Tibial artery (tissue), 4 donors: ENCODE measurements at regions not wholly inside any gene's neighbourhood (a gene's known extent, or its start where the extent isn't known, plus 50 kb on each side); places are given as distances from the start of the nearest gene placed in this dataset.

ENCODE experiments used
- DNase-seq, 2 donors: peaks; one replicate each; pipeline ENCODE4 v3.0.0-alpha.2; 2019
- H3K27ac ChIP-seq, 2 donors: fragments of 200-600 bp; sonication (generic) in 1 of 2; 1 replicate in 1 of 2; 2 replicates in 1 of 2; pipeline ENCODE4 v1.5.1; 2018 to 2019; ENCODE audit warnings: mild to moderate bottlenecking in 1 of 2
- H3K27me3 ChIP-seq, 2 donors: fragments of 200-600 bp; sonication (generic) in 1 of 2; one replicate each; pipeline versions ENCODE4 v1.5.1 to v1.6.0; 2016 to 2019
- H3K36me3 ChIP-seq, 3 donors: fragments of 200-600 bp; sonication (generic) in 2 of 3; one replicate each; pipeline ENCODE4 v1.5.1; 2016 to 2019; ENCODE audit warnings: mild to moderate bottlenecking in 2 of 3
- H3K4me1 ChIP-seq, 4 donors: fragments of 200-600 bp; sonication (generic) in 2 of 4; 1 replicate in 3 of 4; 2 replicates in 1 of 4; pipeline ENCODE4 v1.5.1; 2016 to 2019
- H3K4me3 ChIP-seq, 2 donors: fragments of 200-600 bp; sonication (generic) in 1 of 2; 1 replicate in 1 of 2; 2 replicates in 1 of 2; pipeline ENCODE4 v1.5.1; 2018 to 2019; ENCODE audit warnings: mild to moderate bottlenecking in 2 of 2
- H3K9me3 ChIP-seq, 3 donors: fragments of 200-600 bp; sonication (generic) in 1 of 3; one replicate each; pipeline ENCODE4 v1.5.1; 2016 to 2019
- CTCF ChIP-seq, 2 experiments: fragments of 200-600 bp in 1 of 2; fragments of 450-650 bp in 1 of 2; IDR thresholded peaks; one replicate each; pipeline ENCODE4 v1.5.1; 2017 to 2019; ENCODE audit warnings: antibody characterized with exemption in 2 of 2, mild to moderate bottlenecking in 1 of 2, moderate library complexity in 1 of 2
- intact Hi-C: fragments of 100-400 bp; cut with DNase I; formaldehyde crosslinking; loops from one replicate; pipeline ENCODE4 v1.15.0; 2023; ENCODE audit warnings: low total_unique reads

DNA sequence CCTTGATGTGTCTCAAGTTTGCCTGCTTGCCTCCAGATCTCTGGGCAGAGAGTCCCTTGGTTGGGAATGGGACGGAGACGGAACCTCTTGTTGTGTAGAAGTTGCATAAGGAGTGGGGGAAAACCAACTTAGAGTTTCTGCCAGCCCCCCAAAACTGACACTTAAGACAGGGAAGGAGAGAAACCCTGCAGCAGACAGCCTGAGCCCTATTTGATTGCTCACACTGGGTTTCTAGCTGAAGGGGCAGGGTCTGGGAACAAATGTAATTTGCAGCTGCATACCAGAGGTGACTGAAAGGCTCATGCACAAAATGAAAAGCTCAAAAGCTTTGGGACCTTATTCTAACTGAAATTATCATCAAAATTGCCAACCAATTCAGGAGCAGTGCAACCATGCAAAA lies 254.5 kb downstream of the RASEF start:
- TF ChIP-seq CTCF (IDR thresholded peaks at IDR 0.05): no peak
- H3K4me1 ChIP-seq: no peaks in the 10 kb centered on the region
- no peak overlapping the region for H3K4me3 ChIP-seq
- no peaks in the 10 kb centered on the region for H3K36me3 ChIP-seq
- DNase-seq: no peak
- no peaks in the 10 kb centered on the region for H3K9me3 ChIP-seq
- no peak overlapping the region for H3K27ac ChIP-seq
- intact Hi-C loops: no loop called here
- no peaks in the 10 kb centered on the region for H3K27me3 ChIP-seq

GRCh38 chr9:82810915-82811314 lies 252.0 kb downstream of the RASEF start:
- Histone ChIP-seq H3K36me3 (no peaks in the 10 kb centered on the region), H3K27me3 (no peaks in the 10 kb centered on the region), H3K4me1 (no peaks in the 10 kb centered on the region), H3K9me3 (no peaks in the 10 kb centered on the region), H3K4me3 (no peak overlapping the region), H3K27ac (no peak overlapping the region)
- intact Hi-C loops: no loop called here
- DNase-seq: no peak
- no peak for TF ChIP-seq CTCF (IDR thresholded peaks at IDR 0.05)

GRCh38 chr9:82819260-82819659 lies 243.7 kb downstream of the RASEF start:
- H3K36me3 ChIP-seq: no peaks in the 10 kb centered on the region

DNA sequence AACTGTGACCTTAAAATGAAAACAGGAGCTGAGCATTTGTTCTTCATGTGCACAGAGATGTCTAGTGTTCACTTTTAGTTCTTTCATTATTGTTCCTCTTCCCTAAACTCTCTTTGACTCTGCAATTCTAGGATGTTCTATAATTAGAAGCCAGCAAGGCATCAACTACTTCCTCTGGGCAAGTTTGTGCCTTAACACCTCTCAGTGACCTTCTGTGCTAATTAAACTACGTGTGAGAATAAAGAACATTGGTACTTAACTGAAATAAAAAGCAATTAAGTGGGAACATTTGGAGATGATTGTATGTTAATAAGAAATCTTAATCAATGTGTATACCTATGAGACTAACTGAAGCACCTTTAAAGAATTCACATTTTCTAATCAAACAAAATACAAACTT lies 242.8 kb downstream of the RASEF start:
- no peak for DNase-seq
- Histone ChIP-seq H3K9me3 (no peaks in the 10 kb centered on the region), H3K27ac (no peak overlapping the region), H3K36me3 (no peaks in the 10 kb centered on the region), H3K4me1 (no peaks in the 10 kb centered on the region), H3K27me3 (no peaks in the 10 kb centered on the region), H3K4me3 (no peak overlapping the region)
- TF ChIP-seq CTCF (IDR thresholded peaks at IDR 0.05): no peak
- intact Hi-C loops: no loop called here

More at GRCh38 chr9:82819260-82819659, 243.7 kb downstream of the RASEF start:
- no peaks in the 10 kb centered on the region for H3K4me1 ChIP-seq
- no peak for TF ChIP-seq CTCF (IDR thresholded peaks at IDR 0.05)
- no peaks in the 10 kb centered on the region for H3K27me3 ChIP-seq
- no peak overlapping the region for H3K4me3 ChIP-seq
- no peaks in the 10 kb centered on the region for H3K9me3 ChIP-seq
- intact Hi-C loops: no loop called here
- no peak overlapping the region for H3K27ac ChIP-seq
- DNase-seq: no peak

GRCh38 chr9:82829818-82830217 lies 233.1 kb downstream of the RASEF start:
- Histone ChIP-seq H3K27me3 (no peaks in the 10 kb centered on the region), H3K36me3 (no peaks in the 10 kb centered on the region), H3K27ac (no peak overlapping the region), H3K4me3 (no peak overlapping the region), H3K9me3 (no peaks in the 10 kb centered on the region), H3K4me1 (no peaks in the 10 kb centered on the region)
- intact Hi-C loops: no loop called here
- no peak for DNase-seq
- TF ChIP-seq CTCF (IDR thresholded peaks at IDR 0.05): no peak

- no peaks in the 10 kb centered on the region for H3K36me3 ChIP-seq
- intact Hi-C loops: no loop called here
- H3K27ac ChIP-seq: no peak overlapping the region
- H3K4me3 ChIP-seq: no peak overlapping the region
- no peaks in the 10 kb centered on the region for H3K27me3 ChIP-seq
- H3K4me1 ChIP-seq: no peaks in the 10 kb centered on the region
- H3K9me3 ChIP-seq: no peaks in the 10 kb centered on the region
- TF ChIP-seq CTCF (IDR thresholded peaks at IDR 0.05): no peak
- DNase-seq: no peak
Observed at GRCh38 chr9:82865524-82865923, 197.4 kb downstream of the RASEF start.
